ENCODE measurements at regions not wholly inside any gene's neighbourhood (a gene's known extent, or its start where the extent isn't known, plus 50 kb on each side); places are given as distances from the start of the nearest gene placed in this dataset.

DNA sequence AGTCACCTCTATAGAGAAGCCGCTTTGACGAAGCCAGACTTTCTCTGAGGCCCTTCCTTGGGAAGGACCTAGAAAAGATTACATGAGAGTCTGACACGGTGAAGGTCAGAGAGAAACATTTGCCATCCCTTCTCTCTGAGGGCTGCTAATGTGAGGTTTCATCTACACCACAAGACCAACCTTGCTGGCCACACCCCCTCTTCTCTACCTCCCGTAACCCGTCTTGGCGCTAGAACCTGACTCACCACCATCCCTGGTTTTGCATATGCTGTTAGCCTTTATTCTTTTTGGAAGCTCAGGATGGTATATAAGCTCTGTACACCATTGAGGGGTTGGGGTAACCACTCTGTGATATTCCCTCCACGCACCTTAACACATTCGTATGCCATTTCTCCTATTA lies 63.6 kb downstream of the FOXF2 start:
- TF ChIP-seq CTCF (IDR thresholded peaks at IDR 0.05): no peak
- TF ChIP-seq POLR2AphosphoS5 (IDR thresholded peaks at IDR 0.05; ENCODE audit: low read depth, low read length): no peak
- no peak for TF ChIP-seq REST (IDR thresholded peaks at IDR 0.05; ENCODE audit: insufficient read depth in 1 of 2, low read depth in 2 of 2, low read length in 1 of 2)
- no peak for TF ChIP-seq SIN3A (IDR thresholded peaks at IDR 0.05; ENCODE audit: borderline replicate concordance, insufficient read depth, low read depth, low read length)
- no peak for TF ChIP-seq TCF7L2 (IDR thresholded peaks at IDR 0.05; ENCODE audit: low read depth, low read length)
